GM10266 (cell line): ENCODE measurements at regions not wholly inside any gene's neighbourhood (a gene's known extent, or its start where the extent isn't known, plus 50 kb on each side); places are given as distances from the start of the nearest gene placed in this dataset.

Source experiments
- DNase-seq: peaks from one replicate; pipeline ENCODE4 v3.0.0; 2012; ENCODE audit errors: extremely low spot score
- TF ChIP-seq, protein P1 (sequence below): IDR thresholded peaks from 2 replicates; pipeline ENCODE4 v1.5.1; 2012; ENCODE audit warnings: mild to moderate bottlenecking, low read depth; ENCODE audit not compliant: control insufficient read depth, insufficient read depth; ENCODE audit errors: missing control alignments

DNA sequence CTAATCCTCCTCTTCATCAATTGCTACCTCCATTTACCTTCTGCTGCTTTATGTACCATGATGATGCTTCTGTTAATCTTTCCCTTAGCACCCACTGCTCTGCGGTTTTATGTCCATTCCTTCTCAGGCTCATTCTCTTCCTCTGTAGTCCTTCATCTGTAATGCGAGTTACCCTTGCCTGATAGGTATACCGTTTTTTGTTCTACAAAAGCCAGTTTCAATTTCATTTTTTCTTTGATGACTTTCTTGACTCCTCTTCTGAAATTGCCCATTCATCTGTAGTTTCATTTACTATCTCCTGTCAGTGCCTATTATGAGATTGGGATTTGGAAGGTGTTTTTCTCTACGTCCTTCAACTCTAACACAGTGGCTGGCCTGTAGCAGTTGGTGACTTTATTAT is 445.9 kb upstream of the ZNF717 start:
- TF ChIP-seq, protein P1, sequence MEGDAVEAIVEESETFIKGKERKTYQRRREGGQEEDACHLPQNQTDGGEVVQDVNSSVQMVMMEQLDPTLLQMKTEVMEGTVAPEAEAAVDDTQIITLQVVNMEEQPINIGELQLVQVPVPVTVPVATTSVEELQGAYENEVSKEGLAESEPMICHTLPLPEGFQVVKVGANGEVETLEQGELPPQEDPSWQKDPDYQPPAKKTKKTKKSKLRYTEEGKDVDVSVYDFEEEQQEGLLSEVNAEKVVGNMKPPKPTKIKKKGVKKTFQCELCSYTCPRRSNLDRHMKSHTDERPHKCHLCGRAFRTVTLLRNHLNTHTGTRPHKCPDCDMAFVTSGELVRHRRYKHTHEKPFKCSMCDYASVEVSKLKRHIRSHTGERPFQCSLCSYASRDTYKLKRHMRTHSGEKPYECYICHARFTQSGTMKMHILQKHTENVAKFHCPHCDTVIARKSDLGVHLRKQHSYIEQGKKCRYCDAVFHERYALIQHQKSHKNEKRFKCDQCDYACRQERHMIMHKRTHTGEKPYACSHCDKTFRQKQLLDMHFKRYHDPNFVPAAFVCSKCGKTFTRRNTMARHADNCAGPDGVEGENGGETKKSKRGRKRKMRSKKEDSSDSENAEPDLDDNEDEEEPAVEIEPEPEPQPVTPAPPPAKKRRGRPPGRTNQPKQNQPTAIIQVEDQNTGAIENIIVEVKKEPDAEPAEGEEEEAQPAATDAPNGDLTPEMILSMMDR: no peak
- DNase-seq: no peak

DNA sequence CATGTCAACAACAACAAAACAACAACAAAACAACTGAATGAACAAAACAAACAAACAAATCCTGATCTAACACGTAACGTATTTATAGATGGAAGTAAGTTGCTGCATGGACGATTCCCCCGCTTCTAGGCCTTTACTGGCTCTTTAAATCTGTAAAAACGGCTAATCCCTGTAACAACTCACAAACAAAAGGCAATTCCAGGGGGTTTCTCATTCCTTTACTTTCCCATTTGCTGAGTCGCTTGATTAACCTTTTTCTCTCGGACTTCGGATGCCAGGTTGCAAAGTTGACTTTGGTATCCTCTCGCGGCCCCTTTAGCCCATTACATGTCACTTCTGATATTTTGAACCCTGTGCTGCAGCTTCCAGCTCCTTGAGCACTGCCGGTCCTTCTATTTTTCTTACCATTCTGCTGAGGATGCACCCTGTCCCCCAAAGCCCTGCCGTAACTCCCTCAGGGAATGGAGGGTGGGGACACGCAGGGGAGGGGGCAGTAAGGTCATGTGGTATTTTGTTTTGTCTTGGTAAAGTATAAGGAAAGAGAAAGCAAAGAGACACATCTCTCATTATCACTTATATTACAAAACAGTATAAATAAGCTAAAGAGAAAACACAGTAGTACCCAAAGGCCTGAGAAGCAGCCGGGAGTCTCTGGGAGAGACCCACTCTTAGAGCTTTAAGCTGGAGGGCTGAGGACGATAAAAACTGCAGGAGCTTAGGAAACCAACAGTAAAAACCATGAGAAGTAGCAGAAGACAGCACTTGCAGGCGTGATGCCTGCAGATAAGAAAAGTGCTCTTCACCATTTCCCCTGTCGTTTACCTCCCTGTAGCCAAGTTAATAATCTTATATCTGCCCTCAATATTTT is 457.8 kb upstream of the ZNF717 start:
- no peak for DNase-seq
- TF ChIP-seq, protein P1: no peak

DNA sequence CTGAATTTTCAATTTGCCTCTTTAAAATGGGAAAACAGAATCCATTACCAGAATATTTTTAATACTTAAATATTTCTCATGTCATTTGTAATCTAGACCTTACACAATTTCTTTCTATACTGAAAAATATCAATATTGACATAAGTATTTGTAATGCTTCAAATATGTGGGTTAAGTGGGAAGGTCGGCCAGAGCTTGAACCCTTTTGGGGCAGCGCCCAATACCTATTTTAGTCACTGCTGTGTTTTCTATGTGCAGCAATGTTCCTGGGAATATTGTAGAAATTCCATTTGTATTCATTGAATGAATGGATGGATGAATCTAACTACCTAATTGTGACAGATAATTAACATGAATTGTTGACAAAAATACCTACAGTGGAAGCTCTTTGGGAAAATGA is 459.7 kb upstream of the ZNF717 start:
- TF ChIP-seq, protein P1: no peak
- DNase-seq: no peak

DNA sequence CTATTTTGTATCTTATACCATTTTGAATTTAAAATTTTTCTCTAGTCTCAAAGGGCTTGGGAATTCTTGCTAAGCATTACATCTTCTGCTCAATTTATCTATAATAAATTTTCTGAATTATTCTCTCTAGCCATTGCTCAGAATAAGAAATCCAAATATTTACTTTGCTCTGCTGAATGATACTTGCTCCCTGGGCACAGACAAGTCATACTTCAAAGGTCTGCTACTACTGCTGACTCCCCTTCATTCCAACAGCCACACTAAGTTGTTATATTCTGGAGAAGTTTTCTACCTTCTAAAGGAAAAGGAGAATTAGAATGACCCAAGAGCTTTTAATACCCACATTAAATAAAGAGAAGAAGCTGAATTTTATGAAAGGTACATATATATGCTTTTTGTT is 460.3 kb upstream of the ZNF717 start:
- DNase-seq: no peak
- TF ChIP-seq, protein P1: no peak

DNA sequence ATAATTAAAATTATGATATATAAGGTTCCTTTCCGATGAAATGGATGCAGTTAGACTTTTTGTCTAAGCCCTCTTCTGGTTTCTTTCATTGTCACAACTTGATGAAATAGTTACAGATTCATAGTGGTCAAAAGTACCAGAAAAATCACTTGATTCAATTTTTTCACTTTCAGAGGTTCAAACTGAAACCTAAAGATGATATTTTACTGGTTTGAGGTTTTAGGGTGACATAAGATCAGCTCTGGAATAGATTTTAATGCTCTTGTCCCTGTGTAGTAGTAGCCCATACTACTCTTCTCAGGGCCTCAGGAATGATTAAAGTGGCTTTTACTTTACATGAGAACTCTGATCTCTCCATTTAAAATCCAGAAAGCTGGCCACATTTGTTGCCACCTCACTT is 479.1 kb upstream of the ZNF717 start:
- TF ChIP-seq, protein P1: no peak
- DNase-seq: no peak

DNA sequence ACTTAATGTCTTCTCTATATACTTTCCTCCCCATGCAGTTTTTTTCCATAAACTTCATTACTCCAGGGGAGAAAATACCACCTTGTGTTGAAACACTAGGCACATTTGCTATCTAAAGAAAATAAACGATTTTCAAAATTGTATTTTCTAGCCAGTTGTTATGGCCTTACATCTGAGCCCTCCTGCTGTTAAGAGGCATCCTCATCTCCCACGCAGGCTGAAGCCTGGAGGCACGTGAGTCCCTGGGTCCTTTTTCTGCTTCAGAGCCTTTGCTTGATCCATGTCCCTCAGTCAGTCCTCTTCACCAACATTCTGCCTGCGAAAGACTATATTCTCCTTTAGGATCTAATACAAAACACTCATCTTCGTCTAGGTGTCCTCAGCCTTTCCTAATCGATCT is 479.6 kb upstream of the ZNF717 start:
- TF ChIP-seq, protein P1: no peak
- DNase-seq: no peak

DNA sequence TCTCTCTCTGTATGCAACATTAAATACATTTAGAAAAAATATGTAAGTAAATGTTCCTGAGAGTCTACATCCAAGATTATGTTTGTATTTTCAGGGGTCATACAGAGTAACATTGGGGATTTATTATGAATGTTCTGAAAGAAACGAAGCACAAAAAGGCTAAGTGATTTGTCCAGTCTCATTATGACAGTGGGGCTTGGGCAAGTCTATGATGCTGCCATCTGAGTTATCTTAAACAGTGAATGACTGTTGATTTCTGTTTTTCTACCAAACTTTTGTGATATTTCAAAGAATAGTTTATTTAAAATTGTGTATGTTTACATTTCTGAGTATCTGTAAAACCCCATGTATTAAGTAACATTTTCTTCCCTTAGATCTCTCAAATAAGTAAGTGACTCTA is 481.2 kb upstream of the ZNF717 start:
- TF ChIP-seq, protein P1: no peak
- no peak for DNase-seq
